ENCODE measurements at regions not wholly inside any gene's neighbourhood (a gene's known extent, or its start where the extent isn't known, plus 50 kb on each side); places are given as distances from the start of the nearest gene placed in this dataset.

- no peak for ATAC-seq
- TF ChIP-seq PPARA (CRISPR knock-in tag; IDR thresholded peaks at IDR 0.05; ENCODE audit: borderline replicate concordance) (no peak), ZNF70 (CRISPR knock-in tag; IDR thresholded peaks at IDR 0.05) (no peak), ARNTL (CRISPR knock-in tag; IDR thresholded peaks at IDR 0.05; ENCODE audit: borderline replicate concordance, low read depth) (no peak), POU6F1 (CRISPR knock-in tag; IDR thresholded peaks at IDR 0.05; ENCODE audit: borderline replicate concordance, low read depth) (no peak), ZFP30 (CRISPR knock-in tag; IDR thresholded peaks at IDR 0.05) (no peak), SNAI2 (CRISPR knock-in tag; IDR thresholded peaks at IDR 0.05) (no peak), RARB (CRISPR knock-in tag; IDR thresholded peaks at IDR 0.05) (no peak), OSR1 (CRISPR knock-in tag; IDR thresholded peaks at IDR 0.05) (no peak), TCF4 (CRISPR knock-in tag; IDR thresholded peaks at IDR 0.05; ENCODE audit: borderline replicate concordance) (no peak), ZFP3 (CRISPR knock-in tag; IDR thresholded peaks at IDR 0.05) (no peak), GLIS3 (CRISPR knock-in tag; IDR thresholded peaks at IDR 0.05) (no peak), PATZ1 (CRISPR knock-in tag; IDR thresholded peaks at IDR 0.05; ENCODE audit: borderline replicate concordance) (no peak), ISL1 (CRISPR knock-in tag; IDR thresholded peaks at IDR 0.05) (no peak)
These were observed 56.4 kb upstream of the SPOCK3 start for GRCh38 chr4:167290678-167291077.

- TF ChIP-seq OSR1 (CRISPR knock-in tag; IDR thresholded peaks at IDR 0.05) (no peak), ZFP3 (CRISPR knock-in tag; IDR thresholded peaks at IDR 0.05) (no peak), ZNF565 (CRISPR knock-in tag; conservative IDR thresholded peaks at IDR 0.05; ENCODE audit: low read depth) (no peak), TSHZ2 (CRISPR knock-in tag; IDR thresholded peaks at IDR 0.05) (no peak), CSRNP3 (CRISPR knock-in tag; IDR thresholded peaks at IDR 0.05) (no peak), PPARA (CRISPR knock-in tag; IDR thresholded peaks at IDR 0.05; ENCODE audit: borderline replicate concordance) (no peak), ZFP30 (CRISPR knock-in tag; IDR thresholded peaks at IDR 0.05) (no peak), POU6F1 (CRISPR knock-in tag; IDR thresholded peaks at IDR 0.05; ENCODE audit: borderline replicate concordance, low read depth) (no peak), CREB5 (CRISPR knock-in tag; IDR thresholded peaks at IDR 0.05; ENCODE audit: low read depth) (no peak), ZNF8 (CRISPR knock-in tag; IDR thresholded peaks at IDR 0.05) (no peak), RARB (CRISPR knock-in tag; IDR thresholded peaks at IDR 0.05) (no peak), ZNF70 (CRISPR knock-in tag; IDR thresholded peaks at IDR 0.05) (no peak), TOX (CRISPR knock-in tag; IDR thresholded peaks at IDR 0.05; ENCODE audit: borderline replicate concordance) (no peak), SNAI2 (CRISPR knock-in tag; IDR thresholded peaks at IDR 0.05) (no peak), GLIS3 (CRISPR knock-in tag; IDR thresholded peaks at IDR 0.05) (no peak), ARNTL (CRISPR knock-in tag; IDR thresholded peaks at IDR 0.05; ENCODE audit: borderline replicate concordance, low read depth) (no peak), ISL1 (CRISPR knock-in tag; IDR thresholded peaks at IDR 0.05) (no peak), TCF4 (CRISPR knock-in tag; IDR thresholded peaks at IDR 0.05; ENCODE audit: borderline replicate concordance) (no peak), PATZ1 (CRISPR knock-in tag; IDR thresholded peaks at IDR 0.05; ENCODE audit: borderline replicate concordance) (no peak)
- ATAC-seq, result no peak
These were observed 74.6 kb upstream of the SPOCK3 start for GRCh38 chr4:167308876-167309275.

Measured in SK-N-SH treated with all-trans-retinoic acid at 6 μM for 48 hours (cell line).